GM19025 (cell line): ENCODE measurements at regions not wholly inside any gene's neighbourhood (a gene's known extent, or its start where the extent isn't known, plus 50 kb on each side); places are given as distances from the start of the nearest gene placed in this dataset.

Experiments used
- ATAC-seq: cut with Tn5 transposase; IDR thresholded peaks from one replicate; pipeline ENCODE4 v1.9.1; 2021; ENCODE audit warnings: mild to moderate bottlenecking, low read depth, moderate library complexity; ENCODE audit not compliant: unreplicated experiment

DNA sequence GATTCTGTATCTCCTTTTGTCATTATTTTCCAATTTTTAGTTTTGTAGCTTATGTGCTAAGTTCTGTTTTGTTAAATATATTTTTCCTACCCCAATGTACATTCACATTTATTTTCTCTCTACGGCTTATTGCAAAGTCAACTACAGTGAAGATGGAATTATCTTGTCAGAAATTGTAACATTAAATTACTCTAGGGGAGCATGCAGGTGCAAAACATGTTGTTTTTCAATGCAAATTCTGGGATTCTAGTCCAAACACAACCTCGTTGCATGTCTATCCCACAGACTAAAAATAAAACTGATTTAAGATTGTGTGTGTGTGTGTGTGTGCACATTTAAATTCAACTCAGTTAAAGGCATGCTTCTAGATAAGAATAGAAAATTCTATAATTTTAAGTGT, 529.1 kb upstream of the POM121L12 start:
- ATAC-seq: no peak

DNA sequence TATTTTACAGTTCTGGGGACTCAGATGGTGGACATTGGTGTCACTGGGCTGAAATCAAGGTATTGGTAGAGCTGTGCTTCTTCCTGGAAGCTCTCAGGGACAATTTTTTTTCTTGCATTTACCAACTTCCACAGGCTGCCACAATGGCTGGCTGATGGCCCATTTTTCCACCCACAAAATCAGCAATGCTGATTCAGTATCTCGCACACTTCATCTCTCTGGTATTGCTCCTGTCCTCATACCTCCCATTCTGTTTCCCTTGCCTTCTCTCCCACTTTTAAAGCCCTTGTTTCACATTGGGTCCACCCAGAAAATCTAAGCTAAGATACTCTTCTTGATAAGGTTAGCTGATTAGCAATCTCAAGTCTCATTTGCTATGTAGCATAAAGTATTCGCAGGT, 530.9 kb upstream of the POM121L12 start:
- no peak for ATAC-seq

GRCh38 chr7:52502281-52502680, 533.2 kb upstream of the POM121L12 start:
- no peak for ATAC-seq

- no peak for ATAC-seq
Observed at GRCh38 chr7:52501696-52502095, 533.7 kb upstream of the POM121L12 start.

DNA sequence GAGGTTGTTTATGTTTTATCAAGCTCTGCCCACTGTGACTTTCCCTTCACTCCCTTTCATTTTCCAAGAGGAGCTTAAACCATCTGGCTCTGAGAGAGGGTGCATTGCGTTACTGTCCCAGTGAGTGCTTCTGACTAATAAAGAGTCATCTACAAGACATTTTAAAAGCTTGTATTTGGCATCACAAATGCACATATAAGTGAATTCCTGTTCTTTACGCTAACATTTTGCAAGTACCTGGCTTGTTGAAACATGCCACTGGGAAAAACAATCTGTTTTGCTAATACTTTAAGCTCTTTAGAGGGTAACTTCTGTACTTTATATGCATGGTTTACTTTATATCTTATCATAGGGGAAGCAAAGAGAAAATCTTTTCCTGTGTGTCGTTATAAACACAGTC, 534.6 kb upstream of the POM121L12 start:
- ATAC-seq: no peak

DNA sequence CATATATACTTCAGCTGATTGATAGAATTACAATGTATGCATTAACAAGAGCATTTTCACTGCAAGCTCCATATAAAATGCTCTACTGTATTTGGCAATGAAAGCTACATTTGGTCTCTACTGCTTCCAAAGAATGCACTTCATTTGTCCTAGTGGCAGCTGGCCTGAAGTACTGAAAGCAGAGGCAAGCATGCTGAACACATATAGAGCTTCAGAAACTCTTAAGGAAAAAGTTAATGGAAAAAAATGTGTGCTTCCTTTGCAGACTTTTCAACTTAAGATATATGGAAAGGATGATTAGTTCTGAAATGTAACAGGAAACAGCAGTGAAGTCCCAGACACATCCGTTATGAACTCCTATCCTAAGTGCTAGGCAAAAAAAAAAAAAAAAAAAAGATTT, 537.1 kb upstream of the POM121L12 start:
- no peak for ATAC-seq

- ATAC-seq: no peak
Observed at GRCh38 chr7:52486267-52486666, 549.2 kb upstream of the POM121L12 start.

GRCh38 chr7:52482076-52482475, 553.4 kb upstream of the POM121L12 start:
- ATAC-seq: no peak

DNA sequence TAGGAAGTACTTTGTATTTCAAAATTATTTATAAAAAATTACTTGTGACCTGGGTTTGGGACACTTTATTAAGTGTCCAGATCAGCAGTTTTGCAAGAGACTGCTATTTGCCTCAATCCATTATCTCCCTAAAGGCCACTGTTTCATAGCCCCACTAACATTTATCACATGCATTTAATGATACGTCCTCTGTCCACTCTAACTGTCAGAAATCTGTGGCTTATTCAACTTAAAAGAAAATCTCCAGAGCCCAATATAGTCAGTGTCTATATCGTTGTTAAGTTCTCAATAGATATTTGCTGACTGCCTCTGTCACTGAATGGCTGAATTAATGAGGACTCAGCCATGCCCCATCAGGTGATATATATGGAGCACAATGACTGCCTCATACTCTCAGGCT, 553.9 kb upstream of the POM121L12 start:
- ATAC-seq: no peak

DNA sequence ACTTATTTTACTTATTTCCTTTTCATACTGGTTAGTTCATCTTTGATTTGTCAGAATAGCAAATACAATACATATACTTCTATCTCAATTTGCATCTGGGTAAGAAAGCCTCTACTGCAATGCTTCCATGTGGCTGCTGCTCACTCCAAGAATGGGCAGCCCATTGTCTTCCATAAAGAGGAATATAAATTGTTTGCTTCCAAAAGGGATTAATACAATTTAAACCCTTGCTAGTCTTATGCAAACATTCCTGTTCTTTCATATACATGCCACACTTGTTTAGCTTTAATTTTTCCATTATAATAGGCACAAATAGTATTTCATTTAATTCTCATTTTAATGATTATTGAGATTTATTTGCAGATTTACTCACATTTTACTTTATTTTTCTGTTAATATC, 555.4 kb upstream of the POM121L12 start:
- no peak for ATAC-seq

- ATAC-seq: no peak
Observed at GRCh38 chr7:52475001-52475582, 560.3 kb upstream of the POM121L12 start.

DNA sequence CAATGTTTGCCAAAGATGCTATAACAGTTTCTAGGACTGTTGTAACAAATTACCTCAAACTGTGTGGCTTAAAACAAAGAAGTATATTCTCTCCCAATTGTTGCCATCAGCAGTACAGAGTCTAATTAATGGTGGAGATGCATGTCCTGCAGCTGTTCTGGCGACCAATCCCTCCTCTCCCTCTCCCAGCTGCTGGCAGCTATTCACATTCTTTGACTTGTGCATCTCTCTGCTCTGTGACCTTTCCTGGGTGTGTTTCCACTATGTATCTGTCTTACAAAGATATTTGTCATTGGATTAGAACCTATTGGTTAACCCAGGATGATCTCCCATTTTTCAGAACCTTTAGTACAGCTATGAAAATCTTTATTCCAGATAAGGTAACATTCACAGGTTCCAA, 561.7 kb upstream of the POM121L12 start:
- ATAC-seq: no peak

GRCh38 chr7:52472006-52472620, 563.3 kb upstream of the POM121L12 start:
- no peak for ATAC-seq

DNA sequence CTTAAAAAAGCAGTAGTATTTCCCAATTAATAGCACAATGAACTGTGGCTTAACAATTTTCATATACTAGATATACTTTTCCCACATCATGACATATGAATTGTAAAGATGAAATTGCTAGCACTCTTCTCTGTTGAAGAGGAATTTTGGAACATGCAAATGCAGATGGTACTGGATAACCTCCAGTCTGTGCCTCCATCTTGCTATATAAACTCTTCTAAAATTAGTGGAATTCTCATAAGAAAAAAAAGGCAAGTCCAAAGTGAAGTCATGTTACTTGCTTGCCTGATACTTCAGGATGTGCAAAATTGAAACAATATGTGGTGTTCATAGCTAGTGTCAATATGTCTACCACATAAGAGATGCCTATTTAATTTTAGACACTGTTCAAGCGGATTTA, 570.2 kb upstream of the POM121L12 start:
- no peak for ATAC-seq

- ATAC-seq: no peak
Observed at GRCh38 chr7:52463341-52463740, 572.1 kb upstream of the POM121L12 start.

GRCh38 chr7:52462474-52462873, 573.0 kb upstream of the POM121L12 start:
- no peak for ATAC-seq

- no peak for ATAC-seq
Observed at GRCh38 chr7:52455571-52455970, 579.9 kb upstream of the POM121L12 start.

DNA sequence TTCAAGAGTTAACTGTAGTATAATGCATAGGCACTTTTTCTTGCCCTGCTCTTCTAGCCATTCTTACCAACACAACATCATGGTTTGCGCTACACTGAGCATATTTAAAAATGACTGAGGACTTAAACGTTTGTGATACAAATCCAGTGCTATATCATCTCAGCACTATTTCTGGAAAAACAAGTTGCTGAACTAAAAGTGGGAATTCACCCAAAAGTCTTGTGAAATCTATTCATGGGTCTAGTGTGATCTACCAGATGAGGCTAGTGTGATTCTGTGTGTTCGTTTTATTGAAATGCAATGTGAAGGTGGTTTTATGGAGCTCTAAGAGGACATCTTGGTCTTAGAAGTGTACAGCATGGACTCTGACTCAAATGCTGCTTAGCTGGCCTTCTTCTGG, 584.6 kb upstream of the POM121L12 start:
- ATAC-seq: no peak

DNA sequence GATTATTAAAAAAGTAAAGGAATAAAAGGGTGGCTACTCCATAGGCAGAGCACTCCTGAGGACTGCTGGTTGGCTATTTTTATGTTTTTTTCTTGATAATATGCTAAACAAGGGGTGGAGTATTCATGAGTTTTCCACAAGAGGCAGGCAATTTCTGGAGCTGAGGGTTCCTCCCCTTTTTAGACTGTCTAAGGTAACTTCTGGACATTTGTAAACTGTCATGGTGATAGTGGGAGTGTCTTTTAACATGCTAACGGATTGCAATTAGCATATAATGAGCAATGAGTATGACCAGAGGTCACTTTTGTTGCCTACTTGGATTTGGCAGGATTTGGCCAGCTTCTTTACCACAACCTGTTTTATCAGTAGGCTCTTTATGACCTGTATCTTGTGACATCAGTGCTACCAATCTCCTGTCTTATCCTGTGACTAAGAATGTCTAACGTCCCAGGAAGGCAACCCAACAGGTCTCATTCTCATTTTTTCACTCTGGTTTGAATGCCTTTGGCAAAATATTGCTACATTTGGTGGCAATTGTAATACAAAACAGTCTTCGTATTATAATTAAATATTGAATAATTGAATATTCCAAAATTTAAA, 587.8 kb upstream of the POM121L12 start:
- no peak for ATAC-seq

GRCh38 chr7:52436278-52436677, 599.2 kb upstream of the POM121L12 start:
- no peak for ATAC-seq

DNA sequence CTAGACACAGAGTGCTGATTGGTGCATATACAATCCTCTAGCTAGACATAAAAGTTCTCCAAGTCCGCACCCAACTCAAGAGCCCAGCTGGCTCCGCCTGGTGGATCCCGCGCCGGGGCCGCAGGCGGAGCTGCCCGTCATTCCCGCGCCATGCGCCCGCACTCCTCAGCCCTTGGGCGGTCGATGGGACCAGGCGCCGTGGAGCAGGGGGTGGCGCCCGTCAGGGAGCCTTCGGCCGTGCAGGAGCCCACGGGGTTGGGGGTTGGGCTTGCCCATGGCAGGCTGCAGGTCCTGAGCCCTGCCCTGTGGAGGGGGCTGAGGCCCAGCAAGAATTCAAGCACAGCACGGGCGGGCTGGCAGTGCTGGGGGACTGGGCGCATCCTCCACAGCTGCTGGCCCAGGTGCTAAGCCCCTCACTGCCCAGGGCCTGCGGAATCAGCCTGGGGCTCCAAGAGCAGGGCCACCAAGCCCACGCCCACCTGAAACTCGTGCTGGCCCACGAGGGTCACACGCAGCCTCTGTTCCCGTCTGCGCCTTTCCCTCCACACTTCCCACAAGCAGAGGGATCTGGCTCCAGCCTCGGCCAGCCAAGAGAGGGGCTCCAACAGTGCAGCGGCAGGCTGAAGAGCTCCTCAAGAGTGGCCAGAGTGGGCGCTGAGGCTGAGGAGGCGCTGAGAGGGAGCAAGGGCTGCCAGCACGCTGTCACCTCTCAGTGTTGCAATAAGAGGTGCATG, 604.2 kb upstream of the POM121L12 start:
- no peak for ATAC-seq

DNA sequence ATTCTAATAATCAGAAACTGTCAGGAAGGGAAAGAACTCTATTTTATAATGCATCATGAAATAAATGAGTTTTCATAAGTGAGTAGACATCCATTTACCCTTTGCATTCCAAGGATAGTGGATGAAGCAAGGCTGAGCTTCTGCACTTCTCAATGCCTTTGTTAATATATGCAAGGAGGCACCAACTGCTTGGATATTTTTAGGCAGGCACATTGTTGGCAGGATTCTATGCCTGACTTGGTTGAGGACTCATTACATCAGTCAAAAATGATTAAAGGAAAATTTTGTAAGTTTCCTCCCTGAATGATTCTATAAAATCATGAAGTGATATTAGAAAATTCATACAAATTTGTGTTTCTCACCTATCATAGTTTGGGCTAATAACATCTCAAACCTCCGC, 612.2 kb upstream of the POM121L12 start:
- ATAC-seq: no peak
